DOHH2 (cell line): ENCODE measurements at regions not wholly inside any gene's neighbourhood (a gene's known extent, or its start where the extent isn't known, plus 50 kb on each side); places are given as distances from the start of the nearest gene placed in this dataset.
"Not testable (repeated sequence)": the region's sequence is repeated elsewhere in the genome, so short reads cannot be mapped to it uniquely, and the experiment has no call there.

Source experiments
- H3F3A ChIP-seq: fragments of 200-600 bp; sonication (generic), shearing (Covaris generic); 2 replicates; pipeline ENCODE4 v1.6.0; 2016; ENCODE audit warnings: antibody characterized with exemption, mild to moderate bottlenecking; ENCODE audit not compliant: control insufficient read depth, insufficient read depth
- H3K27ac ChIP-seq: fragments of 200-600 bp; sonication (generic); 2 replicates; pipeline ENCODE4 v1.5.1; 2014; ENCODE audit warnings: low read depth, mild to moderate bottlenecking, low read length, moderate library complexity
- H3K27me3 ChIP-seq: fragments of 200-600 bp; sonication (generic); 2 replicates; pipeline ENCODE4 v1.6.1; 2014; ENCODE audit warnings: mild to moderate bottlenecking, low read length, mixed read lengths; ENCODE audit not compliant: control insufficient read depth
- H3K36me3 ChIP-seq: fragments of 200-600 bp; sonication (generic); 2 replicates; pipeline ENCODE4 v1.6.1; 2014; ENCODE audit warnings: mild to moderate bottlenecking, low read length, moderate library complexity, mixed read lengths; ENCODE audit not compliant: control insufficient read depth
- H3K4me1 ChIP-seq: fragments of 200-600 bp; sonication (generic); 2 replicates; pipeline ENCODE4 v1.6.1; 2014; ENCODE audit warnings: mild to moderate bottlenecking, low read length, mixed read lengths; ENCODE audit not compliant: control insufficient read depth
- H3K4me2 ChIP-seq: fragments of 200-600 bp; sonication (generic); 2 replicates; pipeline ENCODE4 v1.6.0; 2014; ENCODE audit warnings: mild to moderate bottlenecking, low read length, moderate library complexity
- H3K4me3 ChIP-seq: fragments of 200-600 bp; sonication (generic); 2 replicates; pipeline ENCODE4 v1.5.1; 2014; ENCODE audit warnings: mild to moderate bottlenecking, low read length, mixed read lengths
- H3K79me2 ChIP-seq: fragments of 200-600 bp; sonication (generic); 2 replicates; pipeline ENCODE4 v1.6.1; 2014; ENCODE audit warnings: mild to moderate bottlenecking, low read length, mixed read lengths; ENCODE audit not compliant: control insufficient read depth
- H3K9me2 ChIP-seq: fragments of 200-600 bp; sonication (generic); replicated peaks from 2 replicates; pipeline ENCODE4 v1.6.1; 2014; ENCODE audit warnings: mild to moderate bottlenecking, low read length, mixed read lengths; ENCODE audit not compliant: control insufficient read depth
- H3K9me3 ChIP-seq: fragments of 200-600 bp; sonication (generic); 2 replicates; pipeline ENCODE4 v1.6.1; 2014; ENCODE audit warnings: antibody characterized with exemption, low read length, mixed read lengths; ENCODE audit not compliant: control insufficient read depth, insufficient read depth
- H4K20me1 ChIP-seq: fragments of 200-600 bp; sonication (generic); 2 replicates; pipeline ENCODE4 v1.6.0; 2014; ENCODE audit warnings: low read depth, mild to moderate bottlenecking, antibody characterized with exemption, low read length, moderate library complexity; ENCODE audit not compliant: control insufficient read depth, insufficient read depth
- CTCF ChIP-seq: fragments of 200-600 bp; sonication (generic); IDR thresholded peaks from one replicate; pipeline ENCODE4 v1.5.1; 2014; ENCODE audit warnings: antibody characterized with exemption, mild to moderate bottlenecking, low read depth, low read length; ENCODE audit not compliant: poor library complexity, severe bottlenecking
- EZH2phosphoT487 ChIP-seq: fragments of 200-600 bp; sonication (generic); IDR thresholded peaks from 2 replicates; pipeline ENCODE4 v1.6.1; 2017; ENCODE audit warnings: borderline replicate concordance, mild to moderate bottlenecking, antibody characterized with exemption, low read length, moderate library complexity, mixed read lengths

- no peaks in the 10 kb centered on the region for H3K9me2 ChIP-seq
- H3K36me3 ChIP-seq: no peaks in the 10 kb centered on the region
- H3K27ac ChIP-seq: no peak overlapping the region
- no peaks in the 10 kb centered on the region for H3K4me1 ChIP-seq
- no peaks in the 10 kb centered on the region for H3K79me2 ChIP-seq
- H3F3A ChIP-seq: no peaks in the 10 kb centered on the region
- no peaks in the 10 kb centered on the region for H3K9me3 ChIP-seq
- no peaks in the 10 kb centered on the region; the same call in 1 of the 2 replicates for H3K27me3 ChIP-seq
- no peak overlapping the region for H3K4me2 ChIP-seq
- no peak overlapping the region for H3K4me3 ChIP-seq
- no peak for TF ChIP-seq EZH2phosphoT487
- no peak for TF ChIP-seq CTCF
- no peaks in the 10 kb centered on the region for H4K20me1 ChIP-seq
Observed at GRCh38 chr15:62280625-62281024, 115.5 kb upstream of the C2CD4B start.

DNA sequence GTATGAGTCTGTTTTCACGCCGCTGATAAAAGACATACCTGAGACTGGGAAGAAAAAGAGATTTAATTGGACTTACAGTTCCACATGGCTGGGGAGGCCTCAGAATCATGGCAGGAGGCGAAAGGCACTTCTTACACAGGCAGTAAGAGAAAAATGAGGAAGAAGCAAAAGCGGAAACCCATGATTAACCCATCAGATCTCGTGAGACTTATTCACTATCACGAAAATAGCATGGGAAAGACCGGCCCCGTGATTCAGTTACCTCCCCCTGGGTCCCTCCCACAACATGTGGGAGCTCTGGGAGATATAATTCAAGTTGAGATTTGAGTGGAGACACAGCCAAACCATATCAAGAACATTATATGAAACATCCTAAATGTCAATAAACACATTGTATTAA, 116.7 kb upstream of the C2CD4B start:
- H3K27me3 ChIP-seq, H3K9me3 ChIP-seq, H3K27ac ChIP-seq, H3K4me1 ChIP-seq, H4K20me1 ChIP-seq, H3K4me2 ChIP-seq, H3K79me2 ChIP-seq, H3K36me3 ChIP-seq, H3K9me2 ChIP-seq, H3K4me3 ChIP-seq, H3F3A ChIP-seq: not testable (repeated sequence)

GRCh38 chr15:62287066-62287857, 122.2 kb upstream of the C2CD4B start:
- no peak overlapping the region for H3K4me2 ChIP-seq

More at GRCh38 chr15:62287066-62287857, 122.2 kb upstream of the C2CD4B start:
- no peaks in the 10 kb centered on the region for H3K9me2 ChIP-seq
- H3K4me1 ChIP-seq: no peaks in the 10 kb centered on the region
- H3K4me3 ChIP-seq: no peak overlapping the region
- no peaks in the 10 kb centered on the region for H4K20me1 ChIP-seq
- H3K27ac ChIP-seq: no peak overlapping the region
- TF ChIP-seq EZH2phosphoT487: no peak
- TF ChIP-seq CTCF: no peak
- H3K79me2 ChIP-seq: no peaks in the 10 kb centered on the region
- peaks cover 15% of the 10 kb centered on the region for H3K27me3 ChIP-seq
- H3F3A ChIP-seq: no peaks in the 10 kb centered on the region
- H3K9me3 ChIP-seq: no peaks in the 10 kb centered on the region
- no peaks in the 10 kb centered on the region for H3K36me3 ChIP-seq
